GM20431 (cell line): ENCODE measurements at regions not wholly inside any gene's neighbourhood (a gene's known extent, or its start where the extent isn't known, plus 50 kb on each side); places are given as distances from the start of the nearest gene placed in this dataset.
"Not testable (repeated sequence)": the region's sequence is repeated elsewhere in the genome, so short reads cannot be mapped to it uniquely, and the experiment has no call there.

ENCODE experiments used
- in situ Hi-C: fragments of 300-500 bp; cut with MseI, MboI; formaldehyde crosslinking; loops from one replicate; pipeline ENCODE4 v1.15.0; 2020; ENCODE audit warnings: low sequenced_read_pairs; ENCODE audit not compliant: unreplicated experiment

DNA sequence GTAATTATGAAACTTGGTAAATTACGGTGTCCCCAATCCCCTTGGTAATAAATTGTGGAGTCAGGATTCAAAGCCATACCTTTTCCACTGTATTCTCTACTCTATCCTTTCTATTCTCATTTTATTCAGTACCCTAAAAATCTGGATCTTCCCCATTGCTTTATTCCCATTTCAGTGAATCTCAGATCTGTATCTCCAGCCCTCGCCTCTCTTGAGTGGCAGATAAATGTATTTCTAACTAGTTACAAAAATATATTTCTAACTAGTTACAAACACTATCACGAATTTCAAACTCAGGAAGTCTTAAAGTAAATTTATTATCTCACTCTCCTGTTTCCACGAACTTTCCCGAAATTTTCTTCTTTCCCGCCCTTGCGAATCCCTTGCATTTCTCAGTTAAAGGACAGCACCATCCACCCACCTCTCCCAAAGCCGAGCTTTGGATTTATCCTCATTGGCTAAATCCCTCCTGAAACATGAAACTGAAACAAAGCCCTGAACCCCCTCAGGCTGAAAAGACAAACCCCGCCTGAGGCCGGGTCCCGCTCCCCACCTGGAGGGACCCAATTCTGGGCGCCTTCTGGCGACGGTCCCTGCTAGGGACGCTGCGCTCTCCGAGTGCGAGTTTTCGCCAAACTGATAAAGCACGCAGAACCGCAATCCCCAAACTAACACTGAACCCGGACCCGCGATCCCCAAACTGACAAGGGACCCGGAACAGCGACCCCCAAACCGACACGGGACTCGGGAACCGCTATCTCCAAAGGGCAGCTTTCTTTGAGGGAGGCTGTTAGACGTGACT lies 164.3 kb upstream of the PABPC3 start:
- in situ Hi-C loops, result no loop called here

- in situ Hi-C loops, result not testable (repeated sequence)
Measured at GRCh38 chr13:24933106-24934023, 162.6 kb upstream of the PABPC3 start.

DNA sequence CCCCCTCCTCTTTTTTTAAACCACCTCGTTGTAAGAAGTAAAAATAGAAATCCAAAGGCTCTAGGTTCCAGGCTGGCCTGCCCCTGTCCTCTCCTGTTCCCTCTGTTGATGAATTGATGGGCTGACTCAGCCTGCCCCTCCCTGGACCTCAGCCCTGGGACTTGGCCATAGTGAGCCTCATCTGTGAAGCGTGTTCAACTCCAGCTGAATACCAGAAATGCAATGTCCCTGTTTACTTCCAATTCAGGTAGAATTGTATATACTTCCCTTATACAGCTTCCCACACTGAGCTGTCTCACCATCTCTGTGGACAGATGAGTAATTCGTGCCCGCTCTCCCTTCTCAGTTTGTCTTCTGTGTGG lies 161.9 kb upstream of the PABPC3 start:
- in situ Hi-C loops, result not testable (repeated sequence)

- in situ Hi-C loops, result no loop called here
Measured at GRCh38 chr13:24938966-24939365, 157.0 kb upstream of the PABPC3 start.

- in situ Hi-C loops, result not testable (repeated sequence)
Measured at GRCh38 chr13:24941023-24941713, 154.8 kb upstream of the PABPC3 start.

- in situ Hi-C loops, result no loop called here
Measured at GRCh38 chr13:24943136-24943535, 152.8 kb upstream of the PABPC3 start.

GRCh38 chr13:24944073-24944472 lies 151.9 kb upstream of the PABPC3 start:
- in situ Hi-C loops, result not testable (repeated sequence)

- in situ Hi-C loops, result not testable (repeated sequence)
Measured at GRCh38 chr13:24948977-24949376, 147.0 kb upstream of the PABPC3 start.

DNA sequence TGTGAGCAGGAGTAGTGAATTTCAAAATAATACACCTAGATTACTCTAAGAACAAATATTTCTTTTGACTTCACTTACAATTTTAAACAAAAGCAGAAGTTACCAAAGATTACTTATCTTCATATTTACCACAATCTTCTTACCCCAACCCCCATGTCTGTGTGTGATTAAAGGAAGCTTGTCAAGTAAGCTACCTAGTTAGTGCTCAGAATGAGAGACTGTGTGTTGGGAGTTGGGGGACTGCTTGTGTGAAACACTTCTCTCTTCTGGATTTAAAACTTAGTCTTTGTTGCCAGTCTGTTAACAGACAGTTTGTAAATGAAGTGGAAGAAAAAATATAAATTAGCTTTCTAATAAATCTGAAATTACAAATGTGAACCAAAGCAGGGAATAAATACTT lies 145.3 kb upstream of the PABPC3 start:
- in situ Hi-C loops, result not testable (repeated sequence)

- in situ Hi-C loops, result not testable (repeated sequence)
Measured at GRCh38 chr13:24967970-24968369, 128.0 kb upstream of the PABPC3 start.

- in situ Hi-C loops, result not testable (repeated sequence)
Measured at GRCh38 chr13:24968416-24968815, 127.5 kb upstream of the PABPC3 start.

- in situ Hi-C loops, result not testable (repeated sequence)
Measured at GRCh38 chr13:24973102-24973501, 122.8 kb upstream of the PABPC3 start.

DNA sequence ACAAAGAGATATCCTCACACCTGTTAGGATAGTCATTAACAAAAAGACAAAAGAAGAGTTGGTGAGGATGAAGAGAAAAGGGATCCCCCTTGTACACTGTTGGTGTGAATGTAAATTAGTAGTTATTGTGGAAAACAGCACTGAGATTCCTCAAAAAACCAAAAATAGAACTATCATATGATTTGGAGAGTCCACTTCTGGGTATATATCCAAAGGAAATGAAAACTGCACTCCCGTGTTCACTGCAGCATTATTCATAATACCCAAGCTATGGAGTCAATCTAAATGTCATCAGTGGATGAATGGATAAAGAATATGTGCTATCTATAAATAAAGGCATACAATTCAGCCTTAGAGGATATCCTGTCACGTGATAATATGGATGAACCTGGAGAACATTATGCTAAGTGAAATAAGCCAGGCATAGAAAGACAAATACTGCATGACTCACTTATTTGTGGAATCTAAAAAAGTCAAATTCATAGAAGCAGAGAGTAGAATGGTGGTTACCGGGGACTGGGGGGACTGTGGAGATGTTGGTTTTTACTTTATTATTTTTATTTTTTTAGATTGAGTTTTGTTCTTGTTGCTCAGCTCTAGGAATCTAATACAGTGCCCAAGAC lies 114.6 kb upstream of the PABPC3 start:
- in situ Hi-C loops, result loop anchor here (25.0 kb wide), 1 partner anchor 269 kb away; no protein-coding TSS in a partner anchor

GRCh38 chr13:24982333-24982999 lies 113.5 kb upstream of the PABPC3 start:
- in situ Hi-C loops, result loop anchor here (25.0 kb wide), 1 partner anchor 270 kb away; no protein-coding TSS in a partner anchor

DNA sequence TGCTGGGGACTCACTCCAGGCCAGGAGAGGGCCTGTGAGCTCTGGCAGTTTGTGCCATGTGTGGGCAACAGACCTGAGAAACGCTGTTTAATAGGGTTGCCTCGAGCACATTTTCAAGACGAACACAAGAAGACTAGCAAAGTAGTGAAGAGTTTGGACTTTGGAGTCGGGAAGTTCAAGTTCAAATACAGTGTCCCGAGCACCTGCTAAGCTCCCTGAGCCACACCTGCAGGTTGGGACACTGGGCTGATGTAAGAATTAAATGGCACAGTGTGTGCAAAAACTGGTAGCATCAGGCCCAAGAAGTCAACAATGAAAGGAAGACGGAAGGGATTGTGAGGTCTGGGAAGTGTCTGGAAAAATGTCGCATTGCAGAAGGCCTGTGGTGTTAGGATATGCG lies 112.8 kb upstream of the PABPC3 start:
- in situ Hi-C loops, result loop anchor here (25.0 kb wide), 1 partner anchor 271 kb away; no protein-coding TSS in a partner anchor

- in situ Hi-C loops, result loop anchor here (25.0 kb wide), 1 partner anchor 272 kb away; no protein-coding TSS in a partner anchor
Measured at GRCh38 chr13:24984134-24984533, 111.8 kb upstream of the PABPC3 start.

GRCh38 chr13:24985107-24985506 lies 110.8 kb upstream of the PABPC3 start:
- in situ Hi-C loops, result loop anchor here (25.0 kb wide), 1 partner anchor 273 kb away; no protein-coding TSS in a partner anchor

GRCh38 chr13:24985896-24986295 lies 110.0 kb upstream of the PABPC3 start:
- in situ Hi-C loops, result loop anchor here (25.0 kb wide), 1 partner anchor 274 kb away; no protein-coding TSS in a partner anchor

- in situ Hi-C loops, result loop anchor here (25.0 kb wide), 1 partner anchor 275 kb away; no protein-coding TSS in a partner anchor
Measured at GRCh38 chr13:24986826-24987225, 109.1 kb upstream of the PABPC3 start.
